ENCODE measurements at regions not wholly inside any gene's neighbourhood (a gene's known extent, or its start where the extent isn't known, plus 50 kb on each side); places are given as distances from the start of the nearest gene placed in this dataset.
A peak's percentile ranks its signal among the peaks of the same experiment; 100 is the strongest.

- DNase-seq: peak; percentile 99
These were observed 179.0 kb upstream of the KLF14 start for GRCh38 chr7:130912862-130913638.

GRCh38 chr7:130913639-130914553 lies 179.9 kb upstream of the KLF14 start:
- no peak for DNase-seq

DNA sequence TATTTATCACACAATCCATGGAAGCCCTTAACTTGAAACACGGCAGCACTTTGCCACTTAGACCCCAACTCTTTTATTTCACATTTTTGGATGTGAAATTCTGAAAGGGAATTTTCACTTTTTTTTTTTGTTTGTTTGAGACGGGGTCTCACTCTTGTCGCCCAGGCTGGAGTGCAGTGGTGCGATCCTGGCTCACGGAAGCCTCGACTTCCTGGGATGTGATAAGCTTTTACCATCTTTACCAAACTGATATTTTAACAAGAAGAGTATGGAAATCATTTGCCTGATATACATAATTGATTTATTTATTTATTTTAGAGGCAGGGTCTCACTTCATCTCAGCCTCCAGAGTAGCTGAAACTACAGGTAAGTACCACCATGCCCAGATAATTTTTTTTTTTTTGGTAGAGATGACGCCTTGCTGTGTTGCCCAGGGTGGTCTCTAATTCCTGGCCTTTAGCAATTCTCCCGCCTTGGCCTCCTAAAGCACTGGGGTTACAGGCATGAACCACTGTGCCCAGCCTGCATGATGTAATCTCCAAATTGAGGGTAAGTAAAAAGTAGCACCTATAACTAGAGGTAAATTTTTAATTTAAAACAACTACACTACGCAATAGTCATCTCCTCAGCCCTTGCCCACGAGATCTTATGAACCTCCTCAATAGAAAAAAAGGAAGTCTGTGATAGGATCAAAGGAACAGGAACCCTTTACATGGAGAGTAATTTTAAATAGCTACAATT lies 180.7 kb upstream of the KLF14 start:
- DNase-seq: no peak

- DNase-seq: peak; percentile 78
These were observed 183.7 kb upstream of the KLF14 start for GRCh38 chr7:130917669-130918128.

DNA sequence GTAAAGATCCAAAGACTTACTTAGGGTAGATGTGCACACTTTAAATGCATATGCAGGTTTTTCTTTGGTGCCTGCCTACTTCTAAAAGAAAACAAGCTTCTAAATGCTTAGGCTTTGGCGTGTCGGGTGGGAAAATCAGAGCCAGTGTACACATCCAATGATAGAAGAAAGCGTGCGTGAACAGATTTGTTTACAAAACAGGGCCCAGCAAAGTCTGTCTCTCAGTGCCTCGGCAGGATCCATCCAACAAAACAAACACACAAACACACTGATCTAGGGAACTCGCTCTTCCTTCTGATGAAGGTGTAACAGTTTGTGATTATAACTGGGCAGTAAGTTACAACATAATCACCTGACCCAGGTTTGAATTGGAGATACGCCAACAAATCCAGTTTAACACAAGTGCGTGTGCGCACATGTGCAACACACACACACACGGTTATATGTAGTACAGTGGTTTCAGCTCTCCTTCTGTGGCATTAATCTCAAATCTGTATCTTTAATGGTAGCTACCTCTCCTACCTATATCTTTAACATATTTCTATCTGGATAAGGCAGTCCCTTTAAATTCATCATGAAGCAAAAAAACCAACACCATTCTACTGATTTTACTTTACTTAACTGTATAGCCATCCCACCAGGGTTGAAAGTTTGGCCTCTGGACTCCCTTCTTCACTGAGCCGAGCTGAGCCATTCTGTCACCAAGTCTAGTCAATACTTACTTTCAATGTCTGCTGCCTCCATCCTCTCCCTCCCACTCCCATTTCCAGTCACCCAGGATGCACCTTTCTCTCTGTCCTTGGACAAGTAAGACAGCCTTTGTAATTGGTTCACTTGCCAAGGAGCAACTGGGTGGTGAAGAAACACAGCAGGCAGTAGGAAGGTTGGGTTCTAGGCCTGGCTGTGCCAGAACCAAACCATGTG lies 184.4 kb upstream of the KLF14 start:
- no peak for DNase-seq

DNA sequence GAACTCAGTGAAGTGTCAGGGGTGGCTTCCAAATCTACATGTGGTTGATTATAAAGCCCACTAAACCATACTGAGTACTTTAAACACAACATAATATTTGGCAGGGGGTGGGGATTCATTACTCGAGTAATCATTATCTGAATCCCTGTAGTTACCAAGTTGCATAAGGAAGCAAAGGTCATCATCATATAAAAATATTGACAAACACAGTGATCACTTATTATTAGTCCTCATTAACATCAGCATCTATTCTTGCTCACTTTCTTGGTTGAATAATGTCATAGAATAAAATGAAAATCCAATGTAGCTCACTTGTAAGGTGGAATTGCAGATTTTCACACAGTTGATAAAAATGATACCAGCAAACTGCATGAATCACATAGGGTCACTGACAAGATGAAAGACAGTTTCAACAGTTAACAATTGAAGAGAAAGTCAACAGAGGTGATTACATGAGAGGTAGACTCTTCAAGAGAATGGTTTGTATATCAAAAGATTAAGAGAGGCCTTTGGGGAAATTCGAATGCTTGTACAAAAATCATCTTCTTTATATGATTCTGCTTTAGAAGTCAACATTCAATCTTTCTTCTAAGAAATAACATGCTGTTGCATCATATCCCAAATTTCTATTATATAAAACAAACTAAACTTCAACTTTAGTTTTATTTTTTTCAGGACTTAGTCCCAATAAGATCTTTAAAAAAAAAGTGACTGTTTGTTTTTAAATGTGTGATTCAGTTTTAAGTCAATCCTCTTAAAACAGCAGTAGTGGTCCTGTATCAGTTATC lies 185.5 kb upstream of the KLF14 start:
- DNase-seq: no peak

DNA sequence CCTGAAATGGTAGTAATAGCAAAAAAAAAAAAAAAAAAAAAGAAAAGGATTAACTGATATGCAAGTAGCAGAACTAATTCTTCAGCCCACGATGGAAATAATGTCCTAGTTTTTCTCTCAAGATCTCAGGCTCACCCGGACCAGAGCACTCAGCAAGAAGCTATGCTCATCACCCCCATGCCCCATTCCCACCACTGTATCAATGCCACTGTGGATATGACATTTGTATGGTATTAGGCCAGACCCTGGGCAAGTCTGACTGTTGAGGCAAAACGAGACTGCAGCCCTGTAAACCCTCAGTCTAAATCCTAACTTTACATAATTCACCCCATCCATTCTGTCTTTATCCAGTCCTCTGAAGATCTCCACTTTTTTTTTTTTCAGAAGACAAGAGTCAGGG lies 186.1 kb upstream of the KLF14 start:
- DNase-seq: no peak

- DNase-seq: peak; percentile 72
These were observed 187.6 kb upstream of the KLF14 start for GRCh38 chr7:130921391-130922180.

DNA sequence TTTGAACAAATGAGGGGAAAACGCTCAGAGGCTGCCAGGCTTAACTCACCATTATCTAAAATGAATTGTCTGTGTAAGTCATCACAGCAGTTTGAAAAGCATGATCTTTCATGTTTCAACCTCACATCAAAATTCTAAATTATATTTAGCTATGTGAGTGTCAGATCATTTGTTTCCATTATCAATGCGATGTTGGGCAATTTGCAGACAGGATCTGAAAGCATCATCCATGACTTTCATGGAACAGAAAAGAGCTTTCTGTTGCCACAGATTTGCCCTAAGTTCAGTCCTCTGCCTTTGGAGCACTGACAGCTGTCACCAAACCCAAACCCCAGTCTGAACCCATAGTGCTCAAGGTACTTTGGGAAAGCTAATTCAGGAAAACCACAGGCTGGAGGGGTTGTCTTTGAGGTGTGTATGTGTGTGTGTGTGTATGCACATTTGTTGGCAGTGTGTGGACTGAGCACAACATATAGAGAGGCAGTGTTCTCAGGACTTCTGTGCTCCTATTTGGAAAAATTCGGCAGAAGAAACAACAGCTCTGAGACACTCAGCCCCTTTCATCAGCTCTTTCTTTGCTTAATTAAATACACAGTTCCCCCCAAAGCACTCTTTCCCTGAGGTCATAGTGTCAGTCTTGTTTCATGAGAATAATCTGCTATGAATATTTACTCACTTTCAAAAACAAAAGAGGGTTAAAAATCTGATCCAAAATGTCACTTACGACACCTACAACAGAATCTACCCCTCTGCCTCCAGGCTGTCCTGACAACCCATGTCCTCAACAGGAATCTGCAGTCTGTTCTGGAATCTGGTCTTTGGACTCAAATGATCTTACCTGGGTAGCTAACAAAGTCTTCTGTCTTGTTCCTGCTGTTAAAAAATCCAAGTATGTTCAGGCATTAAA lies 188.5 kb upstream of the KLF14 start:
- DNase-seq: no peak

DNA sequence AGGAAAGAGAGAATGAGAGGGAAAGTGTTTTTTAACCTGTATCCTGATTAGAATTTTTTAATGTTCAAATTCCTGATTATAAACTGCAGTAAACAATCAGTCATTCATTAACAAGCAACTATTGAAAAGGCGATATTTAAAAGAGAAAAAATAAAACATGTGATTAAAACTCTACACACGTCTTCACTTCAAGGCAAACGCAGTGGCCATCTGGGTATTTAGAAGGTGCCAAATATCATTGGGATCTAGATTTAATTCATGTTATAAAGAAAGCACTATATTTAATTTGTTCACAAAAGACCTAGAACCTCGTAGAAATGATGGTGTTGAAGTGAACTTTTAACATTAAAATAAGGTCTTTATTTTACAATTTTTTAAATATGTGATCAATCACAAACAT lies 189.4 kb upstream of the KLF14 start:
- DNase-seq: no peak

GRCh38 chr7:130923930-130924329 lies 189.9 kb upstream of the KLF14 start:
- no peak for DNase-seq

DNA sequence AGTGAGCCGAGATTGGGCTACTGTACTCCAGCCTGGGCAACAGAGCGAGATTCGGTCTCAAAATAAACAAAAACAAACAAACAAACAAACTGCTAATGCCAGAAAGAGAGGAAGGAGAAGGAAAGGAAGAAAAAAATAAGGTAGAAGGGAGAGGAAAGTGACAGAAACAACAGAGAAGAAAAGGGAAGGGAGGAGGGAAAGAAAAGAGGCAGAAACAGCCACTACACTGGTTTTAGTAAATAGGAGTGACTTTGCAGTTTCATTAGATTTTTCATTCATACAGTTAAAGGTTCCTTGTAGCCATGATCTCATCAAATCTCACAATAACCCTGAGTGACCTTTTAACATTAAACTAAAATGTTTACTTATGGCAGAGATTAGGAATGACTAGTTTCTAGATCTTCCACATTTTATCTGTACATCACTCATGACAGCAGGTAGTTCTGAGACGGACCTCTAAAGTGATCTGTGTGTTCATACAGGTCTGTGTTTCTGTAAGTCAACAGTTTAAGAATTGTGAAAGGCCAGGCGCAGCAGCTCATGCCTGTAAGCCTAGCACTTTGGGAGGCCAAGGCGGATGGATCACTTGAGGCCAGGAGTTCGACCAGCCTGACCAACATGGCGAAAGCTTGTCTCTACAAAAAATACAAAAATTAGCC lies 191.3 kb upstream of the KLF14 start:
- DNase-seq: no peak

- DNase-seq: no peak
These were observed 192.1 kb upstream of the KLF14 start for GRCh38 chr7:130926001-130926691.

DNA sequence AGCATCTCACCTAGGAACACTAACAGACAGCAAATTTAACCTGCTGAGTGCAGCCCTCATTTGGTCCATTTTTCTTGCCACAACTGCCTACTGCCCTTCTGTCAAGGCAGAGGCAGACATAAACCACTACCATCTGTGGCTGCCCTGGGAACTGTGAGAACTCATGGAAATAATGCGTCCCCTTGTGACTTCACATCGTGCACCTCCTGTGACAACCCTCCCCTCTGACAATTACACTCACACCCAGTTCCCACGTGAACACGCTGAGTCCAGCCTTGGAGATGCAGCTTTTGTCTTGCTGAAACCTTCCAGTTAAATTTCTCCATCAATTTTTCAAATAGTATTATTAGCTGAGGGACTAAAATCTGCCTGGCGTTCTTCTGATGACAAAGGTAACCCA lies 193.1 kb upstream of the KLF14 start:
- no peak for DNase-seq

DNA sequence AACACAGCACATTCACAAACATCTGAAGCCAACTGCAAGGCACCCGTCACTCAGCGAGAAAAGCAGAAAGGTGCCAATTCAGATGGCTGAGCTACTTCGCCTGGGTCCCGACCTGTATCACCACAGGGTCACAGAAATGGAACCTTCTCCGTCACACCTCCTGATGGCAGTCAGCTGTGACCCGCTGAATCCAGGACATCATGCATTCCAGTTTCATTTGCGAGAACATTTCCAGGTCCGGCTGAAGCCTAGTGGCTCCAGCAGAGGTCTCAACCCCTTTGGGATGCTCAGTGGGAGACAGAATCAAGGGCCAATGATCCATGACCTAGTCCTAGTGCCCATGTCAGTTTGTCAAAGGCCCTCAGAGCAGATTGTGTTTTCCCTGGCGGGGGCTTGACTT lies 193.6 kb upstream of the KLF14 start:
- DNase-seq: no peak

DNA sequence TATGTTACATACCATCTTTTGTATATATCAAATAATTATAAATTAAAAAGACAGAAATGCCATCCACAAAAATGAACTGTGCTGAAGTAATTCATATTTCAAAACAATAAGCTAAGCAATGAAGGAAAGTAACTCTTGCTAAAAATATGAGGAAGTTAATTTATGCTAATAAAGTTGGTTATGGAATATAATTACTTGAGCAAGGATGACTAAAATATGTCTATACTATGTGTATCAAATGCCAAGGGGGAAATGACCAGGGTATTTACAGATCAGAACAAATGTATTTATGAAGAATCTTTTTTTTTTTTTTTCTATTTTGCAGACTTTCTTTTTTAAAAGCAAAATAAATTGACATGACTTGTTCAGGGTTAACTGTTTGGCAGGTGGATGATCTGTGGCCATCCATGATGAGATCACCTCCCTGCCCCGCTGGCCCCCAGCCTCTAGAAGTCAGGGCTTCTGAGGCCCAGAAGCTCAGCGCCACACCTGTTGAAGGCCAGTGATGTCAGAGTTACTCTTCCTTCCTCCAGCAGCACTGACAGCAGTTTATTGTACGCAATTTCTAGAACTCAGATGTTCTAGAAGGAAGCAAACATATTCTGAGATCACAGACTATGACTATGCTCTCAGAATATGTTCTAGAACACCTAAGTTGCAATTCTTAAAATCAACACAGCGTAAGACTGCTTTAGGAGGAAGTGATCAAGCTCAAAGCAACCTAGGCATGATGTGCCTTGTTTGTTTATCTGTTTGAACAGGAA lies 196.1 kb upstream of the KLF14 start:
- no peak for DNase-seq

DNA sequence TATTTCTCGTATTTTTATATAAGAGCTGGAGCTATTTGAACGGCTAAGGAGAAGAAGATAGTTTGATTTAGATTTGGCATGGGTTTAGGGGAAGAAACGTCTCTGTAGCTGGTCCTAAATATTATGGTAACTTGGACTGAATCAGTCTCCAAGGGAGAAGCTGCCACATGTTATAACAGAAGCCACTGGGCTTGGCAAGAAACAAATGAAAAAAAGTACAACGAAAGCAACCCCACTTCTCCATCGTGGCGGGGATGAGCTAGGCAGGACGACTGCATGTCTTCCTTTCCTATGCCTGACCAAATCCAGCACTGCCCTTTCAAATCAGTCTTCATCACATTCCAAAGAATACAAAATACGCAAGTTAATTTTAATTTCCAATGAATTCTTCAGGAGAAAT lies 196.7 kb upstream of the KLF14 start:
- DNase-seq: no peak
